ENCODE measurements at regions not wholly inside any gene's neighbourhood (a gene's known extent, or its start where the extent isn't known, plus 50 kb on each side); places are given as distances from the start of the nearest gene placed in this dataset.

DNA sequence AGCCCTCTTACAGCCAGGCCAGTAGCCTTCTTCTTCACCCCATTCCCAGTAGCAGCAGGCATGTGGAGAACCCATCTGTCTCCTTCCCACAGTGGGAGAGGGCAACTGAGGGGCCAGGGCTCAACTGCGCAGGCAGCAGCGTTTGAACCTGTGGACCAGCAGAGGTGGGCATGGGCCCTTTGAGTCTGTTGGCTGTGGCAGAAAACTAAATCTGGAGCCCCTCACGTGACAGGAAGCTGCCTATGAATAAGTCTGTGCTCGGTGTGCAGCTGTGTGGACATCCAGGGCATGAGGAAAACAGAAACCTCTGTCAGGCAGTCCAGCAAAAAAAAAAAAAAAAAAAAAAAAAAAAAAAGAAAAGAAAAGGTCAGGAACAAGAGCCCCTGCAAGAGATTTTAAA is 189.2 kb upstream of the NR3C1 start:
- ChIA-PET POLR2A (no interaction called here), CTCF (ENCODE audit: low intra/inter-chr PET ratio) (no interaction called here)
- intact Hi-C loops (cut with micrococcal nuclease): no loop called here
- DNase-seq (ENCODE audit: extremely low read depth in 1 of 4, low spot score in 3 of 4) (no peak), ATAC-seq (peak; percentile 18; the same call in 1 of the 3 replicates), FAIRE-seq (no peak)
- no peaks in the 10 kb centered on the region for H3K9me1 ChIP-seq (ENCODE audit: control insufficient read depth, insufficient read depth, low read length)
- H2AFZ ChIP-seq (ENCODE audit: low read depth, low read length): no peak overlapping the region
- H3K9ac ChIP-seq (ENCODE audit: insufficient read depth in 1 of 2, low read depth in 2 of 2, low read length in 2 of 2): peak overlapping the region in 1 of 2 experiments; percentile 9; a peak in 1 of 4 replicates
- H3K36me3 ChIP-seq (ENCODE audit: control insufficient read depth, insufficient read depth, low read length): no peaks in the 10 kb centered on the region
- peak; percentile 31; the same call in 1 of the 2 replicates for TF ChIP-seq RAD51 (IDR thresholded peaks at IDR 0.05; ENCODE audit: borderline replicate concordance, low read depth)
- TF ChIP-seq, protein P1, sequence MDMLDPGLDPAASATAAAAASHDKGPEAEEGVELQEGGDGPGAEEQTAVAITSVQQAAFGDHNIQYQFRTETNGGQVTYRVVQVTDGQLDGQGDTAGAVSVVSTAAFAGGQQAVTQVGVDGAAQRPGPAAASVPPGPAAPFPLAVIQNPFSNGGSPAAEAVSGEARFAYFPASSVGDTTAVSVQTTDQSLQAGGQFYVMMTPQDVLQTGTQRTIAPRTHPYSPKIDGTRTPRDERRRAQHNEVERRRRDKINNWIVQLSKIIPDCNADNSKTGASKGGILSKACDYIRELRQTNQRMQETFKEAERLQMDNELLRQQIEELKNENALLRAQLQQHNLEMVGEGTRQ (CRISPR knock-in tag; IDR thresholded peaks at IDR 0.05): peak; percentile 61
- TF ChIP-seq DIDO1 (tag; IDR thresholded peaks at IDR 0.05; ENCODE audit: low read depth): no peak
- no TSS peak for BruUV-seq (replicated peaks)
- no peaks in the 10 kb centered on the region for H3K27me3 ChIP-seq (ENCODE audit: control insufficient read depth in 2 of 2, insufficient read depth in 2 of 2, low read length in 2 of 2)
- H4K20me1 ChIP-seq (replicated peaks; ENCODE audit: control insufficient read depth, insufficient read depth, low read length): no peaks in the 10 kb centered on the region
- H3K4me3 ChIP-seq: no peak overlapping the region
- H3K27ac ChIP-seq (ENCODE audit: extremely low read depth, low read depth, low read length): no peak overlapping the region
- H3K79me2 ChIP-seq (ENCODE audit: control insufficient read depth, insufficient read depth, low read length): no peaks in the 10 kb centered on the region
- no peak overlapping the region for H3K4me2 ChIP-seq (ENCODE audit: insufficient read depth, low read length)
- peaks cover 0 to 8% of the 10 kb centered on the region in 2 experiments; a peak in 2 of 5 replicates for H3K4me1 ChIP-seq (replicated peaks in 1 of 2; ENCODE audit: control insufficient read depth in 2 of 2, insufficient read depth in 2 of 2, low read length in 2 of 2)
- in situ Hi-C loops (cut with MboI): no loop called here
- WGBS (ENCODE audit: insufficient coverage, low coverage, missing lambda C conversion rate): 34% methylated on average over 4 of the region's 4 CpGs
- H3K9me3 ChIP-seq (replicated peaks; ENCODE audit: control insufficient read depth, insufficient read depth, low read depth, low read length): no peaks in the 10 kb centered on the region

DNA sequence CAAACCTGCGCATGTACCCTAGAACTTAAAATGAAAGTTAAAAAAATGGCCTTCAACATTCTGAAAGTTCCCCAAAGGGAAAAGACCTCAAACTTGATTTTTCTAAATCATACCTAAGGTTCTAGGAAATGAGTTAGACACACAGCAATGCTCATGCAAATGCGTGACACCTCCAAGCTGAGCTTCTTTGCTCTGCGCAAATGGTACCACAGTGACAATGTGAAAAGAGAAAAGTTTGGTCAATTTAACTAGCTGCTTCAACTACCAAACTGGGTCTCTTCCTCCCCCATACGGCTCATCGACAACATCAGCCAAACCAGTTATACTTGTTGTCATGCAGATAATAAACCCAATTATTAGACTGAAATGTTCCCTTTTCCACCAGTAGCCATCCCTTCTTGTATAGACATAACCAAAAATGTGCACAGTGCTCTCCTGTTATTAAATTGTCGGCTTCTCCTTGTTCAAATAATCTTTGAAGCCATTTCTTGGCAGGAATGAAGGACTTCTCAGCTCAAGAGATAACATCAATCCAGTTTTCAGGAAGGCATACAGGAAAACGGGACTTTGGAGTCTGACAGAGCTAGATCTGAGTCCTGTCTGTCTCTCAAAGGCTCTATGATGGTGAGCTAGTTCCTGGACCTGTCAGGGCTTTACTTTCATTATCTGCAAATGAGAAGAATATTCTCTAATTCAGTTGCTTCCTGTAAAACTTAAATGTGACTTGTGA is 185.6 kb upstream of the NR3C1 start:
- ATAC-seq (no peak), FAIRE-seq (peak; percentile 11), DNase-seq (ENCODE audit: extremely low read depth in 1 of 4, low spot score in 3 of 4) (no peak)
- no peaks in the 10 kb centered on the region for H4K20me1 ChIP-seq (replicated peaks; ENCODE audit: control insufficient read depth, insufficient read depth, low read length)
- no peak overlapping the region for H3K27ac ChIP-seq (ENCODE audit: extremely low read depth, low read depth, low read length)
- intact Hi-C loops (cut with micrococcal nuclease) (loop anchor here (10.0 kb wide), 1 partner anchor 374 kb away; no protein-coding TSS in a partner anchor), in situ Hi-C loops (cut with MboI) (no loop called here)
- no peak overlapping the region for H3K4me2 ChIP-seq (ENCODE audit: insufficient read depth, low read length)
- H3K4me1 ChIP-seq (replicated peaks in 1 of 2; ENCODE audit: control insufficient read depth in 2 of 2, insufficient read depth in 2 of 2, low read length in 2 of 2): peaks cover 0 to 31% of the 10 kb centered on the region in 2 experiments; a peak in 4 of 5 replicates
- H2AFZ ChIP-seq (ENCODE audit: low read depth, low read length): peak overlapping the region; percentile 61
- no peaks in the 10 kb centered on the region for H3K9me1 ChIP-seq (ENCODE audit: control insufficient read depth, insufficient read depth, low read length)
- H3K4me3 ChIP-seq: no peak overlapping the region
- ChIA-PET CTCF (ENCODE audit: low intra/inter-chr PET ratio) (no interaction called here), POLR2A (interaction anchor here (0.6 kb wide), 2 partner anchors 71 to 303 kb away, joined by 3 read pairs; no protein-coding TSS in a partner anchor)
- H3K79me2 ChIP-seq (ENCODE audit: control insufficient read depth, insufficient read depth, low read length): no peaks in the 10 kb centered on the region
- no peak overlapping the region for H3K9ac ChIP-seq (ENCODE audit: insufficient read depth in 1 of 2, low read depth in 2 of 2, low read length in 2 of 2)
- BruUV-seq (replicated peaks): no TSS peak
- H3K9me3 ChIP-seq (replicated peaks; ENCODE audit: control insufficient read depth, insufficient read depth, low read depth, low read length): no peaks in the 10 kb centered on the region
- no peaks in the 10 kb centered on the region for H3K27me3 ChIP-seq (ENCODE audit: control insufficient read depth in 2 of 2, insufficient read depth in 2 of 2, low read length in 2 of 2)
- 53% methylated on average over 7 of the region's 7 CpGs for WGBS (ENCODE audit: insufficient coverage, low coverage, missing lambda C conversion rate)
- H3K36me3 ChIP-seq (ENCODE audit: control insufficient read depth, insufficient read depth, low read length): no peaks in the 10 kb centered on the region
- TF ChIP-seq, protein P2, sequence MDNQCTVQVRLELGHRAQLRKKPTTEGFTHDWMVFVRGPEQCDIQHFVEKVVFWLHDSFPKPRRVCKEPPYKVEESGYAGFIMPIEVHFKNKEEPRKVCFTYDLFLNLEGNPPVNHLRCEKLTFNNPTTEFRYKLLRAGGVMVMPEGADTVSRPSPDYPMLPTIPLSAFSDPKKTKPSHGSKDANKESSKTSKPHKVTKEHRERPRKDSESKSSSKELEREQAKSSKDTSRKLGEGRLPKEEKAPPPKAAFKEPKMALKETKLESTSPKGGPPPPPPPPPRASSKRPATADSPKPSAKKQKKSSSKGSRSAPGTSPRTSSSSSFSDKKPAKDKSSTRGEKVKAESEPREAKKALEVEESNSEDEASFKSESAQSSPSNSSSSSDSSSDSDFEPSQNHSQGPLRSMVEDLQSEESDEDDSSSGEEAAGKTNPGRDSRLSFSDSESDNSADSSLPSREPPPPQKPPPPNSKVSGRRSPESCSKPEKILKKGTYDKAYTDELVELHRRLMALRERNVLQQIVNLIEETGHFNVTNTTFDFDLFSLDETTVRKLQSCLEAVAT (IDR thresholded peaks at IDR 0.05): no peak
- TF ChIP-seq, protein P3, sequence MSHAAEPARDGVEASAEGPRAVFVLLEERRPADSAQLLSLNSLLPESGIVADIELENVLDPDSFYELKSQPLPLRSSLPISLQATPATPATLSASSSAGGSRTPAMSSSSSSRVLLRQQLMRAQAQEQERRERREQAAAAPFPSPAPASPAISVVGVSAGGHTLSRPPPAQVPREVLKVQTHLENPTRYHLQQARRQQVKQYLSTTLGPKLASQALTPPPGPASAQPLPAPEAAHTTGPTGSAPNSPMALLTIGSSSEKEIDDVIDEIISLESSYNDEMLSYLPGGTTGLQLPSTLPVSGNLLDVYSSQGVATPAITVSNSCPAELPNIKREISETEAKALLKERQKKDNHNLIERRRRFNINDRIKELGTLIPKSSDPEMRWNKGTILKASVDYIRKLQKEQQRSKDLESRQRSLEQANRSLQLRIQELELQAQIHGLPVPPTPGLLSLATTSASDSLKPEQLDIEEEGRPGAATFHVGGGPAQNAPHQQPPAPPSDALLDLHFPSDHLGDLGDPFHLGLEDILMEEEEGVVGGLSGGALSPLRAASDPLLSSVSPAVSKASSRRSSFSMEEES (CRISPR knock-in tag; IDR thresholded peaks at IDR 0.05): no peak
- no peak for TF ChIP-seq TOE1 (IDR thresholded peaks at IDR 0.05; ENCODE audit: borderline replicate concordance)
- no peak for TF ChIP-seq TOE1 (CRISPR knock-in tag; IDR thresholded peaks at IDR 0.05; ENCODE audit: borderline replicate concordance, low read depth)
- TF ChIP-seq ZFP30 (CRISPR knock-in tag; IDR thresholded peaks at IDR 0.05; ENCODE audit: borderline replicate concordance): no peak
- no peak for TF ChIP-seq ZNF551 (CRISPR knock-in tag; IDR thresholded peaks at IDR 0.05)
- TF ChIP-seq, protein P4, sequence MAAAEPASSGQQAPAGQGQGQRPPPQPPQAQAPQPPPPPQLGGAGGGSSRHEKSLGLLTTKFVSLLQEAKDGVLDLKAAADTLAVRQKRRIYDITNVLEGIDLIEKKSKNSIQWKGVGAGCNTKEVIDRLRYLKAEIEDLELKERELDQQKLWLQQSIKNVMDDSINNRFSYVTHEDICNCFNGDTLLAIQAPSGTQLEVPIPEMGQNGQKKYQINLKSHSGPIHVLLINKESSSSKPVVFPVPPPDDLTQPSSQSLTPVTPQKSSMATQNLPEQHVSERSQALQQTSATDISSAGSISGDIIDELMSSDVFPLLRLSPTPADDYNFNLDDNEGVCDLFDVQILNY (CRISPR knock-in tag; IDR thresholded peaks at IDR 0.05): no peak

Data from K562 (cell line).